Transverse colon (tissue), 4 donors: ENCODE measurements at regions not wholly inside any gene's neighbourhood (a gene's known extent, or its start where the extent isn't known, plus 50 kb on each side); places are given as distances from the start of the nearest gene placed in this dataset.

Source experiments
- DNase-seq: peaks from one replicate; pipeline ENCODE4 v3.0.0-alpha.2; 2019
- H3K27ac ChIP-seq, 4 donors: fragments of 200-600 bp; sonication (generic); 2 replicates each; pipeline ENCODE4 v1.5.1; 2016 to 2018; ENCODE audit warnings: inconsistent platforms in 4 of 4
- H3K27me3 ChIP-seq: fragments of 200-600 bp; sonication (generic); 2 replicates; pipeline ENCODE4 v1.5.1; 2017; ENCODE audit warnings: inconsistent platforms
- H3K36me3 ChIP-seq, 4 donors: fragments of 200-600 bp; sonication (generic); 2 replicates each; pipeline ENCODE4 v1.5.1; 2017 to 2019; ENCODE audit warnings: inconsistent platforms in 4 of 4
- H3K4me1 ChIP-seq, 4 donors: fragments of 200-600 bp; sonication (generic); 2 replicates each; pipeline ENCODE4 v1.5.1; 2017 to 2020; ENCODE audit warnings: inconsistent platforms in 4 of 4
- H3K4me3 ChIP-seq, 4 donors: fragments of 200-600 bp; sonication (generic); 1 replicate in 1 of 4; 2 replicates in 3 of 4; pipeline versions ENCODE4 v1.5.1 to v1.6.1; 2017 to 2019; ENCODE audit warnings: inconsistent platforms in 4 of 4
- H3K9me3 ChIP-seq, 2 donors: fragments of 200-600 bp; sonication (generic); 2 replicates each; pipeline ENCODE4 v1.5.1; 2017 to 2019; ENCODE audit warnings: inconsistent platforms in 2 of 2
- EP300 ChIP-seq: sonication (generic); formaldehyde crosslinking; IDR thresholded peaks from one replicate; pipeline ENCODE4 v1.6.1; 2017; ENCODE audit warnings: antibody characterized with exemption, low read depth
- POLR2A ChIP-seq: fragments of 450-650 bp; IDR thresholded peaks from one replicate; pipeline ENCODE4 v1.6.1; 2016; ENCODE audit warnings: antibody characterized with exemption, mild to moderate bottlenecking, moderate library complexity
- POLR2AphosphoS5 ChIP-seq, 3 donors: sonication (generic); formaldehyde crosslinking; IDR thresholded peaks; one replicate each; pipeline ENCODE4 v1.6.1; 2016; ENCODE audit warnings: antibody characterized with exemption in 3 of 3
- WGBS, 2 donors: methylation state at CpG; one replicate each; pipeline ENCODE4 v1.1.5; 2018; ENCODE audit warnings: low coverage in 1 of 2; 5-methylcytosine and 5-hydroxymethylcytosine counted together
- in situ Hi-C, 4 donors: fragments of 200-750 bp; cut with MboI; loops; one replicate each; pipeline versions ENCODE4 v1.15.0 to v1.15.1; 2017; ENCODE audit warnings: low sequenced_read_pairs in 3 of 4, low pct_ligation_motif_present in 1 of 4, low pct_unique_long_range_greater_than_20kb in 1 of 4
- intact Hi-C: fragments of 100-400 bp; cut with DNase I; formaldehyde crosslinking; loops from one replicate; pipeline ENCODE4 v1.15.1; 2023; ENCODE audit warnings: low total_unique reads
- TF ChIP-seq, protein P1 (sequence below), 5 experiments: fragments of 200-600 bp in 3 of 5; fragments of 450-650 bp in 2 of 5; sonication (generic) in 3 of 5; IDR thresholded peaks; 1 replicate in 2 of 5; 2 replicates in 3 of 5; pipeline ENCODE4 v1.5.1; 2016 to 2017; ENCODE audit warnings: antibody characterized with exemption in 5 of 5, inconsistent platforms in 3 of 5, mild to moderate bottlenecking in 2 of 5, moderate library complexity in 1 of 5

- in situ Hi-C loops (no loop called here), intact Hi-C loops (loop anchor here (1.0 kb wide), 1 partner anchor 10 kb away; no protein-coding TSS in a partner anchor)
- no peak for TF ChIP-seq POLR2AphosphoS5 (IDR thresholded peaks at IDR 0.05)
- no peak for TF ChIP-seq POLR2A
- TF ChIP-seq, protein P1, sequence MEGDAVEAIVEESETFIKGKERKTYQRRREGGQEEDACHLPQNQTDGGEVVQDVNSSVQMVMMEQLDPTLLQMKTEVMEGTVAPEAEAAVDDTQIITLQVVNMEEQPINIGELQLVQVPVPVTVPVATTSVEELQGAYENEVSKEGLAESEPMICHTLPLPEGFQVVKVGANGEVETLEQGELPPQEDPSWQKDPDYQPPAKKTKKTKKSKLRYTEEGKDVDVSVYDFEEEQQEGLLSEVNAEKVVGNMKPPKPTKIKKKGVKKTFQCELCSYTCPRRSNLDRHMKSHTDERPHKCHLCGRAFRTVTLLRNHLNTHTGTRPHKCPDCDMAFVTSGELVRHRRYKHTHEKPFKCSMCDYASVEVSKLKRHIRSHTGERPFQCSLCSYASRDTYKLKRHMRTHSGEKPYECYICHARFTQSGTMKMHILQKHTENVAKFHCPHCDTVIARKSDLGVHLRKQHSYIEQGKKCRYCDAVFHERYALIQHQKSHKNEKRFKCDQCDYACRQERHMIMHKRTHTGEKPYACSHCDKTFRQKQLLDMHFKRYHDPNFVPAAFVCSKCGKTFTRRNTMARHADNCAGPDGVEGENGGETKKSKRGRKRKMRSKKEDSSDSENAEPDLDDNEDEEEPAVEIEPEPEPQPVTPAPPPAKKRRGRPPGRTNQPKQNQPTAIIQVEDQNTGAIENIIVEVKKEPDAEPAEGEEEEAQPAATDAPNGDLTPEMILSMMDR (IDR thresholded peaks at IDR 0.05), result no peak
- no peak for TF ChIP-seq EP300
- 59 to 62% methylated on average over 4 to 6 of the region's 6 CpGs for WGBS, 2 donors
- Histone ChIP-seq H3K9me3 (no peaks in the 10 kb centered on the region), H3K27me3 (no peaks in the 10 kb centered on the region), H3K36me3 (no peaks in the 10 kb centered on the region), H3K4me1 (no peaks in the 10 kb centered on the region), H3K4me3 (no peak overlapping the region), H3K27ac (no peak overlapping the region)
- no peak for DNase-seq
These were observed 93.2 kb upstream of the OTX2 start for GRCh38 chr14:56903304-56903969.

DNA sequence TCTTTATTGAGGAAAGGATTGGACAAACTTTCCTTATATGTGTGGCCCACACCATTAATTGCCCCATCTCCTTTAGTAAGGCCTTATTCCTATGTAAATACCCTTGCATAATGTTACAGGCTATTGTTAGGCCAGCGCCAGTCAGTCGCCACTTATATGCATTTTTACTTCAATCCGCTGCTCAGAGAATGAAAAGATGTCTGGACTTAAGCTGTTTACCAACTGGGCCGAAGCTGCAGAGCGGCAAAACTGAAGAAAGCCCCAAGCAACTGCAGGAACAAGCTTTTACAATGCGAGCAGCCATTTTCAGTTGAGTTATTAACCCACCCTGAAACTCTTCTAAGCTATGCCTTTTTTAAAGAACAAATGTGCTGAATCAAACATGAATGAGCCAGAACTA is 92.1 kb upstream of the OTX2 start:
- no peak for DNase-seq
- no peaks in the 10 kb centered on the region for H3K27me3 ChIP-seq
- no peak for TF ChIP-seq POLR2A
- TF ChIP-seq POLR2AphosphoS5 (IDR thresholded peaks at IDR 0.05), result no peak
- TF ChIP-seq, protein P1 (IDR thresholded peaks at IDR 0.05), result no peak
- TF ChIP-seq EP300, result no peak
- in situ Hi-C loops (no loop called here), intact Hi-C loops (no loop called here)
- H3K36me3 ChIP-seq, result no peaks in the 10 kb centered on the region
- 71 to 79% methylated on average over 4 to 6 of the region's 6 CpGs for WGBS, 2 donors
- H3K4me1 ChIP-seq, result no peaks in the 10 kb centered on the region
- H3K9me3 ChIP-seq, result no peaks in the 10 kb centered on the region
- no peak overlapping the region for H3K4me3 ChIP-seq
- no peak overlapping the region for H3K27ac ChIP-seq

- DNase-seq, result no peak
- H3K27ac ChIP-seq, result no peak overlapping the region
- H3K27me3 ChIP-seq, result no peaks in the 10 kb centered on the region
- in situ Hi-C loops, result no loop called here
- TF ChIP-seq POLR2A (no peak), POLR2AphosphoS5 (IDR thresholded peaks at IDR 0.05) (no peak), EP300 (no peak)
- TF ChIP-seq, protein P1 (IDR thresholded peaks at IDR 0.05), result no peak
- H3K9me3 ChIP-seq, result no peaks in the 10 kb centered on the region
- no peak overlapping the region for H3K4me3 ChIP-seq
- no peaks in the 10 kb centered on the region for H3K4me1 ChIP-seq
- H3K36me3 ChIP-seq, result no peaks in the 10 kb centered on the region
- intact Hi-C loops, result no loop called here
- WGBS, 2 donors, result 58 to 75% methylated on average over 5 to 6 of the region's 6 CpGs
These were observed 90.4 kb upstream of the OTX2 start for GRCh38 chr14:56900726-56901125.

- DNase-seq, result no peak
- H3K27ac ChIP-seq, result no peak overlapping the region
- H3K9me3 ChIP-seq, result no peaks in the 10 kb centered on the region
- H3K4me1 ChIP-seq, result no peaks in the 10 kb centered on the region
- in situ Hi-C loops, result no loop called here
- no peak overlapping the region for H3K4me3 ChIP-seq
- no peaks in the 10 kb centered on the region for H3K36me3 ChIP-seq
- H3K27me3 ChIP-seq, result no peaks in the 10 kb centered on the region
- 82% methylated on average over 3 of the region's 3 CpGs; no CpG with 5 or more reads in 1 of the 2 donors for WGBS, 2 donors
- intact Hi-C loops, result no loop called here
- TF ChIP-seq, protein P1 (IDR thresholded peaks at IDR 0.05), result no peak
- TF ChIP-seq POLR2AphosphoS5 (IDR thresholded peaks at IDR 0.05) (no peak), POLR2A (no peak), EP300 (no peak)
These were observed 89.5 kb upstream of the OTX2 start for GRCh38 chr14:56899829-56900228.
